HG03575 (cell line): ENCODE measurements at regions not wholly inside any gene's neighbourhood (a gene's known extent, or its start where the extent isn't known, plus 50 kb on each side); places are given as distances from the start of the nearest gene placed in this dataset.
A peak's percentile ranks its signal among the peaks of the same experiment; 100 is the strongest.

Experiments
- ATAC-seq: cut with Tn5 transposase; IDR thresholded peaks from one replicate; pipeline ENCODE4 v1.9.1; 2021; ENCODE audit not compliant: unreplicated experiment, insufficient number of reproducible peaks, low FRiP score; ENCODE audit errors: extremely low read depth

DNA sequence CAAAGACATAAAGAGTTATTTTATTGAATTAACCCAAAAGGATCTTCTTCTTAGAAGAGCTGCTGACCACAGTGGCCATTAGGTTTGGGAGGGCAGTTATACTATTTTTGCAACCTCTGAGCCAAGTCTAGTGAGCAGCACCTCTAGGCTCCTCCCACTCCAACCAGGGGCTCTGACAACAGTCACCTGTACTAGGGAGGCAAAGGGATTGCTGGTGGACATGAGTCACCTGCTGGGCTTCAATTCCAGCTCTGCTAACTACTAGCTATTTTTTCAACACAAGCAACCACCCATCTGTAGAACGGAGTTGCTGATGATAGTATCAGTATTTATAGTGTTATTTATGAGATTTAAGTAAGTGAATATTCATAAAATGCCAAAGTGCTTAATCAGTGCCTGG lies 166.0 kb downstream of the KLHL28 start:
- ATAC-seq = no peak

DNA sequence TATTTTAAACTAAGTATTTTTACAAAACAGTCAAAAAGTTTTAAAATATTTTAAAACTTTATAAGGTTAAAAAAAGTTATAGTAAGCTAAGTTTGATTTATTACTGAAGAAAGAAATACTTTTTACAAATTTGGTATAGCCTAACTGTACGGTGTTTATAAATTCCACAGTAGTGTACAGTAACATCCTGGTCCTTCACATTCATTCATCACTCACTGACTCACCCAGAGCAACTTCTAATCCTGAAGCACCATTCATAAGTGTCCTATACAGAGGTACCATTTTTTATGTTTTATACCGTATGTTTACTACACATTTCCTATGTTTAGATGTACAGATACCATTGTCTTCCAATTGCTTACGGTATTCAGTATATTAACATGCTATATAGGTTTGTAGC lies 170.0 kb downstream of the KLHL28 start:
- no peak for ATAC-seq

DNA sequence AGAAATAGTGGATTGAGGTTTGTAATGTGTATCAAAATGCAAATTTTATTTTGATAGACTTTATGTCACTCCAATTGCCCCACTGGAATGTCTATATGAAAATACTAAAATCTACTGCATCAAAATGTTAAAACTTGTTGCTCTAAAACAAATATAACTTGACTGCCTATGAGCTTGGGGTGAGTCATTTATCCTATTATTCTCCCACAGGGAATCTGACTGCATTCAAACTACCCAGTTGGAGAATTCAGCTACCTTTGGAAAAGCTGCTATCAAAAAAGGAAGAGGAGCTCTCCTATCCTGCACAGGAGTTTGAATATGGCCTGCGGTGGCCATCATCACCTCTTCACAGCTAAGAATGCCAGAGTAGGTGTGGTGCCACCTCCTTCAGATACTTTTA lies 173.1 kb downstream of the KLHL28 start:
- ATAC-seq = no peak

DNA sequence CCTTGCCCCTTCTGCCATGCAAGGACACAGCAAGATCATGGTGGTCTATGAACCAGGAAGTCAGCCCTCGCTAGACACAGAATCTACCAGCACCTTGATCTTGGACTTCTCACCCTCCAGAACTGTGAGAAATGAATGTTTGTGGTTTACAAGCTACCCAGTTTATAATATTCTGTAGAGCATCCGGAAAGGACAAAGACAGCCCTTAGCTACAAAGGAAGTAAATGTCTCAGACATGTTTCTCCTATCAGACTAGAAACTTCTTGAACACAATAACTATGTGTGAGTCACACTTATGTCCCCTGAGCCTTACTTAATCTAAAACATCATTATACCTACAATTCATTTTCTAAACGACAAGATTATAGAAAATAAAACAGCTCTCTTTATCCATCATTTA lies 176.7 kb downstream of the KLHL28 start:
- no peak for ATAC-seq

DNA sequence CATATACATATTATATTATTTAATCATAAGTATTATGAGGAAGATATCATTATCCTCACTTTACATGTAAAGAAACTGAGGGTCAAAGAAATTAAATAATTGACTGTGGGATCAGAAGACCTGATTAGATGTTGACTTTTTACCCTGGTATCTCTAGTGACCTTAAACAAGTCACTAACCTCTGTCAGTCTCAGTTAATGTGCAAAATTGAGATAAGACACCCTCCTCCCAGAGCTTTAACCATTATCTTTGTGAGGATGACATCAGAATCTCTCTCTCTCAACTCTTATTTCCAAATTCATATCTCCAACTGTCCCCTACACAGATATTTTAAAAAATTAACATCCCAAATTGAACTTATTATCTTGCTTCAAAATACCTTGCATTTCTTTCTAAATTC lies 177.8 kb downstream of the KLHL28 start:
- no peak for ATAC-seq

DNA sequence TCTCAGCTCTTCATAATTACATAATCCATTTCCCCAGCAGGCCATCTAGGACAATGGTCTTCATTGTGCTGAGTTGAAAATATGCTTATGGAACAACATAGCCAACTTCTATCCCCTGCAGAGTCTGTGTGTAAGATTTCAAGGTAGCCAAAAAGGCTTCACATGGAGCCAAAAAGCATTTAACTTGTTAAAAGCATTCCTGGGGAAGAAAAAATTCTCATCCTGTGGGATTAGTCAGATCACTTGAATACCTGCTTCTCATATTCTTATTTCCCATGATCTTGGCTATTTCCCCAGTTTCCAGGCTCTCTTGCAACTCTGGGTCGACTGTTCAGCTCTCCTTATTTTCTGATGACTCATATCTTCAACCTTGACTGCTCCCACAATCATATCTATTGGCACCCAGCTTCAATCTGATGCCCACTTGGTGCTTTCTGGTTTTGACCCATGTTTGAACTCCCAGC lies 178.9 kb downstream of the KLHL28 start:
- ATAC-seq = no peak

DNA sequence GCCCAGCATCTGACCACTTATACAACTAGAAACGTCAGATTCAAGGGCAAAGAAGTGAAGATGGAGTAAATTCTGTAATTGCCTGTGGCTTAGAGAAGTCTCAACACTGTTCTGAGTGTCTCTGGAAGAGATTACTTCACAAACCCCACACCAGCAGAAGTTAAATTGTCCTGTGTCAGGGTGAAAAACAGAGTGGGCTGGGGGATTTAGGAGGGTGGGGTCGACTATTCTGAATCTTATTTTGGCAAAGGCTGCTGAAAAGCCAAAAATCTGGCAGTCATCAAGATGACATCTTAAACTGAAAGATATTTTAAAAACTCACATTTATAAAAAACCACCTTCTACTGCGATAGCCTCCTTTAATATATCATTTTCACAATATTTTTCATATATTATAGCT lies 180.8 kb downstream of the KLHL28 start:
- ATAC-seq = no peak

DNA sequence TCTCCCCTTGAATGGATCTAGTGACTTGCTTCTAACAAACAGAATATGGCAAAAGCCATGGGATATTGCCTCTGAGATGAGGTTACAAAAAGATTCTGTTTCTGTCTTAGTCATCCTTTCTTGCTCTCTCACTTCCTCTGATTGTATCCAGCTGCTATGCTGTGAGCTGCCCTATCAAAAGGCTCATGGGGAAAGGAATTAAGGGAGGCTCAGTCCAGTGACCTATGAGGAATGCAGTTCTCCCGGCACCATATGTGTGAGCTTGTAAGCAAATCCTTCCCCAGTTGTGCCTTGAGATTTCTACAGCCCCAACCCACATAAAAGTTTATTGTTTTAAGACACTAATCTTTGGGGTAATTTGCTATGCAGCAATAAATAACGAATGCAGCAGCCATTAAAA lies 183.1 kb downstream of the KLHL28 start:
- ATAC-seq = peak; percentile 83

DNA sequence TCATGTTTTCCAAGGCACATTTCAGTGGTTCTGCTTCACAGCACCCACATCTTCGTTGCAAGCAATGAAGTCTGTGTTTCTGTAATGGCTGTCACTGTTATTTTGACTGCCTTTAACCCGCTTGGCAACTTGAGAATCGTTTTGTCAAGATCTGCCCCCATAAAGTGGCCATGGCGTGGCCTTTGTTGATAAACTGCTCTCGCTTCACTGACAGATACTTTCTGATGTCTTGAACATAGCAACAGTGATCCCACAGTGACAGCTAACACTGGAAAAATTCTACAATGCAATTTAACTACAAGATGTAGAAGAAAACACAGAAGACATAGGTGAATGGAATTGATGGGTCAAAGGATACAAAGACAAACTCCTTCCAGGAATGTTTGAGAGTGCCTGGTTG lies 184.2 kb downstream of the KLHL28 start:
- no peak for ATAC-seq

DNA sequence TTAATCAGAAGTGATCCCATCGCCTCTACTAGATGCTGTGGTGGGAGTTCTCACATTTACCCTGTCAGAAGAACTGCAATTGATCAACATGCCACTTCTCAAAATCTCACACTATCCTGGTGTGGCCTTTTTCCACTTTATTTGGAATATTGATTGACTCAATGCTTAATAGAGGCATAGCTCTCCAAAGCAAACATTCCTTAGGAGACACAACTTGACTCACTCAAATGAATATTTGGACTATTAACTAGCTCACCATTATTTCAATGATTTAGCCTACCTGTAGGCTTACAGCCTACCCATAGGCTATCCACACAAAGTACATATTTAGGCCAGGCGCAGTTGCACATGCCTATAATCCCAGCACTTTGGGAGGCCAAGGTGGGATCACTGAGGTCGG lies 186.5 kb downstream of the KLHL28 start:
- ATAC-seq = no peak

DNA sequence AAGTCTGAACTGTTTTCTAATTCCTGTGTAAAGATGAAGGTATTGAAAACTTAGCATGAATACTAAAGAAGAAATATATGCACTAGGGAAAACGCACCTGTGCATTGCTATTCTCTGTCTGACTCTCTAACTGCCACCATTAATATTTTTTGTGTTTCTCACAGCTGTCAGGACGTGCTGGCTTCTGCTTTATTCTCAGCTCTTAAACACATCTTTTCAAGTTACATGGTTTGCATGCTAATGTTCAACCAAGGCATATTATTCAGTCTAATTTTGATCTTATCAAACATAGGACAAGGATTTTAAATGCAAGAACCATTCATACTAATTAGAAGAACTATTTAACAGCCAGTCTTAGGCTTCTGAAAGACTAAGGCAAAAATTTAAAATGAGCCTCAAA lies 187.4 kb downstream of the KLHL28 start:
- no peak for ATAC-seq

DNA sequence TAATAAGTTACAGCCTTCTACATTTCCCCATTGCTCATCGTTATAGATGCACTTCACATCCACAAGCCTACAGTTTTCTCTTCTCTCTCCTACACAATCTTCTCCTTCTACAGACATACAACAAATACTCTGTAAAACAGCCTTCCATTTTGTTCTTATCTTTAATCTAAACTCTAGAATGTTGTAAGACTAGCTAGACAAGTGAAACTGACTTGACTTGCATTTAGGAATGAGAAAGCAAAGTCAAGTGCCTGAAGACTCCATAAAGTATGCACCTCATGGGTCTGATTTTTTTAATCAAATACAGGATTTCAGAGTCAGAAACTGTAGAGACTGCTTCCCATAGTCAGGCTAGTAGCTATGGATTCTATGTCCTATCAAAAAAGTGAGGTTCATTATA lies 190.3 kb downstream of the KLHL28 start:
- no peak for ATAC-seq

DNA sequence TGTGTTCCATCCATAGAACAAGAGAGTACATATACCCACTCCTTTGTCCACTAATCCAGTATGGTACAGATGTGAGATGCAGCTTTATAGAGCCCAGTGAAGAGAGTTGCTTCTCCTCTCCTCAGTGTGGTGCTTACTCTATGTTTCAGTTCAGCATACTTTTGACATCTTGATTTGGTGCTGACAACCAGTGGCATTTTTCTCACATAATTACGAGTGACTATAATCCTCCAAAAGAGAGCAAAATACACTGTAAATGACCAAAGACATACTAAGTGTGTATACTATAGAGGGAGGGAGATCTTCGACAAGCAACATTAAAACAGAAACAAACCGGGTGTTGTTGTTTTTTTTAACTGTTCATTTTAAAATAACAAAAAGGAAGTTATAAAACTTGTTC lies 191.5 kb downstream of the KLHL28 start:
- no peak for ATAC-seq

DNA sequence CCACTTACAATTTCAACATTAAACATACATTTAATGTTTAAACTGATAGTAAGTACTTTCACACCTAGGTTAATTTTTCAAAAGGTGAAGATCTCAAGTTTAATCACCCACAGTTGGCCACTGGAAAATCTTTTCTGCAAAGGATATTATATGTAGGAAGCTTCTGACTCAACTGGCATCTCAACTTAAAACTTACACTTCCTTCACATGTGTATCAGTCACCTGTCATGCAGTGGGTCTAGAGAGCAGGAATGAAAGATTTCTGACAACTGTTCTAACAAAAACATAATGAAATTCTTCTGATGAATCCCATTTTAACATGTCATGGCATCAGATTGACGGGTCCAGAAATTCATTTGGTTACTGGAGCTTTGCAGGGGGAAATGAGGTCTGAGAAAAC lies 192.8 kb downstream of the KLHL28 start:
- ATAC-seq = no peak

DNA sequence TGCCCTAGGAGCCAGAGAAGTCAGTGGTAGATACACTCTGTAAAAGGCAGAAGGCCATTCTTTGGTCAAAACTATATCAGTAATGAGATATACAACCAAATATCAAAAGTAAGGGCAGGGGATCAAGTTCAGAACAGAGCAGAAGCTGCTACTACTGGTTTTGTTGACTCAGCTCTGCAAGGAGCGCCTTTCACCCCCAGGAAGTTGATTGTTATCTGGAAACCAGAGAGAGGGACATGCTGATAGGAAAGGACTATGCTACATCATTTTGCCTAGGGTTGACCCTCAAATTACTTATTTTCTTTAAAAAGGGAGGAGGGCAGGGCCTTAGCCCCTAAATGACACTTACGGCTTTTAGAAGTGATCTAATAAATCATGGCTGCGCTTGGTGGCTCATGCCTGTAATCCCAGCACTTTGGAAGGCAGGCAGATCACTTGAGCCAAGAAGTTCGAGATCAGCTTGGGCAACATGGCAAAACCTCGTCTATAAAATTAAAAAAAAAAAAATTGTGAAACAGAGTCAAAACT lies 194.0 kb downstream of the KLHL28 start:
- no peak for ATAC-seq

DNA sequence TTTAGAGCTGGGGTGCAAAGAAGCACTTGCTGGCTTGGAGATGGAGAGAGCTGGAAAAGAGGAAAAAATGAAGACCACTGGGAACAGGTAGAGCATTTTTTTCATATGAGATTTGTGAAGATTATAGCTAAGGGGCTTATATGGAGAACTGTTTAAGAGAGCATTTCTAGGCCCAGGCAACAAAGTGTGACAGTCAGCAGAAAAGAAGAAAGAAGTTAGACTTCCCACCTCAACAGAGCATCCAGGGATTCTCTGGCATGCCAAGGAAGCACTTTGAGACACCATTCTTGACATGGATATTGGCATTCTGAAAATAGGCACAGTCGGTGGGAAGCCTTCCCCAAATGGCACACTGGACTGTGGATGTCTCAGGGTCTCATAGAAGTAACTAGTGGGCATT lies 195.5 kb downstream of the KLHL28 start:
- ATAC-seq = no peak

DNA sequence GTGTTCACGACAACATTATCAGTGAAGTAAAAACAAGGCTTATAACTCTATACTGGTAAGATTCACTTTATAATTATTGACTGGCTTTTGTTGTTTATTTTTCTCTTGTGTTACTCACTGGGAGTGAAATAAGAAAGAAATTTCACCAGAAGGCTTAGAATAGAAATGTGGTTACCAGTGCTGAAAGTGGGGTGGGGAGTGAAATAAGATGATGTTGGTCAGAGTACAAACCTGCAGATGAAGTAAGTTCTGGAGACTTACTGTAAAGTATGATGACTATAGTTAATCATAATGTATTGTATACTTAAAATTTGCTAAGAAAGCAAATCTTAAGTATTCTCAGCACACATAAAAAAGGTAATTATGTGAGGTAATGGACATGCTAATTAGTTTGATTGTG lies 198.4 kb downstream of the KLHL28 start:
- no peak for ATAC-seq

DNA sequence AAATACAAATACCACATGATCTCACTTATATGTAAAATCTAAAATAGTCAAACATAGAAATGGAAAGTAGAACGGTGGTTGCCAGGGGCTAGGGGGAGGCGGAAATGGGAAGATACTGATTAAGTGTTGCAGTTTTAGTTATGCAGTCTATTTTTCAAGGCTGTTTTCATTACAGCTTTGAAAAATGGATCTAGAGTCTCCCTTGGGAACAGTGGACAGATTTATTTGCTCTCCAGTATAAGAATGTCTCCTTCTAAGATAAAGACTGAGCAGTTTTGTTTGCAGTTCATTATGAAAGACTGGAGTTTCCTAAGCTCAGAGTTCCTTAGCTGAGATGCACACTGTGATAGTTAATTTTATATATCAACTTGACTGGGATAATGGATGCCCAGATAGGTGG lies 202.5 kb downstream of the KLHL28 start:
- no peak for ATAC-seq

DNA sequence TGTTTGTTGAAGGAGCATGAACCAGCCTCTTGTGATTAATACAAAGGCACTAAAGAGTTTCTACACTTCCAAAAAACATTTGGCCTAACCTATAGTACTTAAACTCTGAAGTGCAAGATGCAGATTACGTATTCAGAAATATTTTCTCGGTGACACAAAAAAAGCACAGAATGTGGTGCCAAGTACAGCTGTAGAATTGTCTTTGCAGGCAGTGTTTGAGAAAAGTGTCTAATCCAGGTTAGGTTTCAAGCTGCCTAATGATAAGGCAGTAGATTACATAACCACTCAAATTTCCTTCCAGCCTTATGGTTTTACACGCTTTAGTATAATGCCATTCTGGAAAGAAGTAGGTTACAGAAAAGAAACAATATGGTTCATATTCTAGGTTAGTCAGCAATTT lies 205.2 kb downstream of the KLHL28 start:
- ATAC-seq = no peak

DNA sequence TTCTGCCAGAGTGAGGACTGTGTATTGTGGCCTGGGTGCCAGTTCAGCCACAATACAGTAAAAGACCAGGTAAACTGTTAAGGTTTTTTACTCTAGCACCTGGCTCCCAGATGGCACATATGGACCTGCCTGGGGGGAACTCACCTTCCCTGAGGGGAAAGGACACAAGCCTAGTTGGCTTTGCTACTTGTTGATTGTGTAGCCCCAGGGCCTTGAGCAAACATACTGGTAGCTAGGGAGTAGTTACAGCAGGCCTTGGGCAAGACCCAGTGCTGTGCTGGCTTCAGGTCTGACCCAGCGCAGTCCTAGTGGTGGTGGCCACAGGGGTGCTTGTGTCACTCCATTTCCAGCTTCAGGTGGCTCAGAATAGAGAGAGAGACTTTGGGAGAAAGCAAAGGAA lies 216.4 kb downstream of the KLHL28 start:
- no peak for ATAC-seq

DNA sequence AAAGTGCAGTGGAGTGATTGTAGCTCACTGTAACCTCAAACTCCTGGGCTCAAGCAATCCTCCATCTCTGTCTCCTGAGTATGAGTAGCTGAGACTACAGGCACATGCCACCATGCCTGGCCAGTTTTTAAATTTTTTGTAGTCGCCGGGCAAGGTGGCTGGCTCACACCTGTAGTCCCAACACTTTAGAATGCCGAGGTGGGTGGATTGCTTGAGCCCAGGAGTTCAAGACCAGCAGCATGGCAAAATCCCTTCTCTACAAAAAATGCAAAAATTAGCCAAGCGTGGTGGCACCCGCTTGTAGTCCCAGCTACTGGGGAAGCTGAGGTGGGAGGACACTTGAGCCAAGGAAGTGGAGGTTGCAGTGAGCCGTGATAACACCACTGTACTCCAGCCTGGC lies 219.5 kb downstream of the KLHL28 start:
- no peak for ATAC-seq

DNA sequence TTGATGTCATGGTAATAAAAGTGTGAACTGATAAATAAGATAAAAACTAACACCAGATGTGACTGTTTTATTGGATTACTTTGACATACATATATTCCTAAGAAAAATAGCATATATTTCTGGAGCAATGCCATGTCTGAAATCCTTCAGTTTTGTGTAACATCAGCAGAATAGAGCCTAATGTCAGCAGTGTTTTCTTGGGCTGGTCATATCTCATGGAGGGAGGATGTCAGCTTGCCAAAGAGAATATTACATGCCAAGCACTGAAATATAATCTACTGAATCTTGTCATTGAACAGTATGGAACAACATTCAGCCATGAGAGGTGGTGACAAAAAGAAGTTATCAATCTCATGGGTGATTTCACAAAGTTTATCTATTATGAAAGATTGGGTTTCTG lies 220.3 kb downstream of the KLHL28 start:
- ATAC-seq = no peak
